Activated CD8-positive, alpha-beta memory T cell treated with anti-CD3 and anti-CD28 coated beads, Interleukin-2, amount 10 ng/mL, durations not matched to agents 7 days and 5 days (primary cell): ENCODE measurements at regions not wholly inside any gene's neighbourhood (a gene's known extent, or its start where the extent isn't known, plus 50 kb on each side); places are given as distances from the start of the nearest gene placed in this dataset.
"Not testable (repeated sequence)": the region's sequence is repeated elsewhere in the genome, so short reads cannot be mapped to it uniquely, and the experiment has no call there.

ENCODE experiments used
- ATAC-seq: fragments of 150-1000 bp; cut with Tn5 transposase; one replicate; pipeline ENCODE4 v1.10.0; 2021; ENCODE audit warnings: moderate library complexity
- CTCF ChIA-PET: fragments of 350-600 bp; sonication (Branson Sonifier 250); formaldehyde crosslinking; loops from one replicate; lab custom pipeline; 2021; ENCODE audit warnings: antibody characterized with exemption; lab: Charles Lee
- DNase-seq: peaks from one replicate; pipeline ENCODE4 v3.0.0-alpha.2; 2020
- H3K27ac Mint-ChIP-seq: one replicate; pipeline ENCODE4 v1.8.0; 2021; ENCODE audit warnings: mild to moderate bottlenecking, mixed read lengths
- H3K27me3 Mint-ChIP-seq: one replicate; pipeline ENCODE4 v1.8.0; 2021; ENCODE audit warnings: mixed read lengths
- H3K36me3 Mint-ChIP-seq: one replicate; pipeline ENCODE4 v1.8.0; 2021; ENCODE audit warnings: mild to moderate bottlenecking, mixed read lengths
- H3K4me1 Mint-ChIP-seq: one replicate; pipeline ENCODE4 v1.8.0; 2021; ENCODE audit warnings: mixed read lengths
- H3K4me3 Mint-ChIP-seq: one replicate; pipeline ENCODE4 v1.8.0; 2021; ENCODE audit warnings: mild to moderate bottlenecking, moderate library complexity, mixed read lengths
- H3K9me3 Mint-ChIP-seq: one replicate; pipeline ENCODE4 v1.8.0; 2022; ENCODE audit warnings: low read depth, mixed read lengths

- Mint-ChIP-seq H3K4me1 (peaks cover 18% of the 10 kb centered on the region), H3K27me3 (peaks cover 11% of the 10 kb centered on the region)
- H3K36me3 Mint-ChIP-seq, H3K27ac Mint-ChIP-seq, H3K9me3 Mint-ChIP-seq, ATAC-seq, DNase-seq, CTCF ChIA-PET, H3K4me3 Mint-ChIP-seq: not testable (repeated sequence)
These were observed 102.4 kb downstream of the FAM72B start for GRCh38 chr1:121081625-121082199.

DNA sequence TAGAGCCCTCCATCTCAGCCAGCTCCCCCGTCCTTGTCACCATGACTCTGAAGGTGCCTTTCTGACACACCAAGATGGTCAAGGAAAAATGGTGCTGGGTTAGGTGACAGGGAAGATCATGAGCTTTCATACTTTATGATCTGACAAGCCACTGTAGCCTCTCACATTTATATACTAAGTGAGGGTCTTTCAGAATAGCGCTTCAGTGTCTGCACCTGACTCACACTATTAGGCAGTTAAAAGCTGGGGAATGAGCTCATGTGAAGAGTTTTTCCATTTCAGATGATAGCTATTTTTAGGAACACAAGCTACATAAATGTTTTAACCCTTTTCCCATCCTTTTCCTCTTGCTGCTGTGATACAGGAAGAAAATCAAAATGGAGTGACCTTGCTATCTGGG lies 101.1 kb downstream of the FAM72B start:
- H3K4me3 Mint-ChIP-seq, H3K27ac Mint-ChIP-seq, H3K36me3 Mint-ChIP-seq, DNase-seq, H3K9me3 Mint-ChIP-seq, ATAC-seq, CTCF ChIA-PET: not testable (repeated sequence)
- Mint-ChIP-seq H3K4me1 (peaks cover 23% of the 10 kb centered on the region), H3K27me3 (peaks cover 11% of the 10 kb centered on the region)

DNA sequence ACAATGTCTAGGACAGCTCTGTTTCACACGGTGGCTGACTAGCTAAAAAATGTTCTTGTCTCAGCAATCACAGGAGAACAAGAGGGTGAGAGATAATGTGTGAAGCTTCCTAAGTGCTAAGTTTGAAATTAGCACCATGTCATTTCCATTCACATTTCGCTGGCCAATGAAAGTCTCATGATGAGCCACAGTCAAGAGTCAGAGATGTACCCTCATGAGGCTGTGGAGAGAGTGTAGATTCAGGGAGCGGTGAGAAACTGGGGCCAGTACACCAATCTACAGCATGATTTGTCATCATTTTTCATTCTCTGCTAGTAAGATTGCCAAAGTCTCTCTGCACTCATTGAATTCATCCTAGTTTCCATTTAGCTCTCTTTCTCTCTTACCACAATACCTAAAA lies 97.9 kb downstream of the FAM72B start:
- DNase-seq, H3K9me3 Mint-ChIP-seq, H3K27ac Mint-ChIP-seq, H3K27me3 Mint-ChIP-seq, CTCF ChIA-PET, H3K4me3 Mint-ChIP-seq, H3K36me3 Mint-ChIP-seq: not testable (repeated sequence)
- peaks cover 12% of the 10 kb centered on the region for H3K4me1 Mint-ChIP-seq
- ATAC-seq: peak; percentile 64

DNA sequence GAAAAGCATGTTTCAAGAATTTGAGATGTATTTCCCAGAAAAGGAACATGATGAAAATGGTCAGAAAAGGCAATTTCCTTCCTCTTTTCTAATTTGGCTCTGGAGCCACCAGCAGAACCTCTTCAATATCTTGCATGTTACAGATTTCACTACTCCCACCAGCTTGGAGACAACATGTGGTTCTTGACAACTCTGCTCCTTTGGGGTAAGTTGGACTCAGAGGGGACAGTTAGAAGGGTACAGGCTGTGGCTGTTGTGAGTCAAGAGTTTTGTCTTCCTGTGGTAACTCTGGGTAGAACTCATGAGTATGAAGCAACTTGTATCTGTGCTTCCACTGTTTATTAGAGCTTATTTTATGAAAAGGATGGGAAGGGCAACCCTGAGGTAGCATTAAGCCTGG lies 96.9 kb downstream of the FAM72B start:
- H3K4me3 Mint-ChIP-seq, H3K27me3 Mint-ChIP-seq, H3K36me3 Mint-ChIP-seq, CTCF ChIA-PET, DNase-seq, H3K27ac Mint-ChIP-seq, H3K9me3 Mint-ChIP-seq, H3K4me1 Mint-ChIP-seq: not testable (repeated sequence)
- peak; percentile 77 for ATAC-seq

- H3K9me3 Mint-ChIP-seq, H3K27me3 Mint-ChIP-seq, H3K4me1 Mint-ChIP-seq, DNase-seq, H3K36me3 Mint-ChIP-seq, H3K27ac Mint-ChIP-seq, H3K4me3 Mint-ChIP-seq, ATAC-seq, CTCF ChIA-PET: not testable (repeated sequence)
These were observed 95.6 kb downstream of the FAM72B start for GRCh38 chr1:121088568-121088967.

GRCh38 chr1:121092329-121092968 lies 91.7 kb downstream of the FAM72B start:
- H3K27me3 Mint-ChIP-seq, CTCF ChIA-PET, H3K36me3 Mint-ChIP-seq, DNase-seq, H3K27ac Mint-ChIP-seq, H3K4me3 Mint-ChIP-seq, ATAC-seq, H3K4me1 Mint-ChIP-seq, H3K9me3 Mint-ChIP-seq: not testable (repeated sequence)

GRCh38 chr1:121095014-121095413 lies 89.1 kb downstream of the FAM72B start:
- H3K4me3 Mint-ChIP-seq, H3K36me3 Mint-ChIP-seq, H3K4me1 Mint-ChIP-seq, H3K27me3 Mint-ChIP-seq, DNase-seq, H3K27ac Mint-ChIP-seq, CTCF ChIA-PET, H3K9me3 Mint-ChIP-seq, ATAC-seq: not testable (repeated sequence)

DNA sequence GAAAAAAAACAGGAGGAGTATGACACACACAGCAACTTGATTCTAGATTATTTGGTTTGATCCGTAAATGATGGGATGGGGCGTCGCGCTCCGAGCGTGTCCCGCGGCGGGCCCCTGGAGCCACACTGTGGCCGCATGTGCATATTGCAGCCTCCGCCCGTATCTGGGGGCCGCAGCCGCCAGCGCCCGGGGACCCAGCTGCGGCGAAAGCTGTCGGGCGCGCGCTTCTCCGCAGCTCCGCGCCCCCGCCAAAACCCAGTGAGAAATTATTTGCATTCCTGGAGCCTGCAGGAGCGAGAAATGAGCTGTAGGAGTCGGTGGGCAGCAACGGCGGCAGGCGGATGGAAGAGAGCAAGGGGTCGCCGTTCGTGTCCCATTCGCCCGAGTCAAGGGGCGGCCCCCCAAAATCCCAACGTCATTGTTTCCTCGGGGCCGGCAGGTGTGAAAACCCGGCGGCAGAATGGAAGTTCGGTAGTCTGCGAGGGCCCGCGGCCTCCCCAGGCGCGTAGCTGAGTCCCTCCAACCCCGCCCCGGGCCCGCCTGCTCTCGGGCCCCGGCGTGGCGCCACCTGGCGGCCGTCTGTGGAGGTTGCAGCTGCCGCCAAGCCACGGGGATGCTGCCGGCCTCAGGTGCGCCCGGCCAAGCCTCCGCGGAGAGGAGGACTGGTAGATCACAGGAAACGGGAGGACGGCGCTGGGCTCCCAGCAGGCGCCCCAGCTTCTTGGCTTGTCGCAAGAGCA lies 86.8 kb downstream of the FAM72B start:
- H3K9me3 Mint-ChIP-seq, H3K4me1 Mint-ChIP-seq, H3K4me3 Mint-ChIP-seq, CTCF ChIA-PET, H3K27ac Mint-ChIP-seq, H3K27me3 Mint-ChIP-seq, H3K36me3 Mint-ChIP-seq: not testable (repeated sequence)
- DNase-seq (peak; percentile 86), ATAC-seq (peak; percentile 97)

DNA sequence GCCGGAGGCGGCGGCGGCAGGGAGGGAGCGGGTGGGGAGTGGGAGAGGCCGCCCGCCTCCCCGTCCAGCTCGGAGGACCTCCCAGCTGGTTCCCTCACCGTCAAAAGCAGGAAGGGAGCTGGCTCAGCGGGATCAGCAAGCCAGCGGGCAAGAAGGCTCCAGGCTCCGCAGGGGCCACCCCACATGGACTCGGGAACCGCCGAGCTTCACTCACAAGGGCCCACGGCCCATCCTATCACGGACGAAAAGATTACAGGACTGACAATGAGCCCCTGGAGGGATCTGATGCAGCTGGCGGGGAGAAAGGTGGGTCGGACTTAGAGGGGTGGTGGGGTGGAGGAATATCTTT lies 86.3 kb downstream of the FAM72B start:
- DNase-seq, CTCF ChIA-PET, H3K36me3 Mint-ChIP-seq, ATAC-seq, H3K9me3 Mint-ChIP-seq, H3K4me3 Mint-ChIP-seq, H3K27me3 Mint-ChIP-seq, H3K4me1 Mint-ChIP-seq, H3K27ac Mint-ChIP-seq: not testable (repeated sequence)

DNA sequence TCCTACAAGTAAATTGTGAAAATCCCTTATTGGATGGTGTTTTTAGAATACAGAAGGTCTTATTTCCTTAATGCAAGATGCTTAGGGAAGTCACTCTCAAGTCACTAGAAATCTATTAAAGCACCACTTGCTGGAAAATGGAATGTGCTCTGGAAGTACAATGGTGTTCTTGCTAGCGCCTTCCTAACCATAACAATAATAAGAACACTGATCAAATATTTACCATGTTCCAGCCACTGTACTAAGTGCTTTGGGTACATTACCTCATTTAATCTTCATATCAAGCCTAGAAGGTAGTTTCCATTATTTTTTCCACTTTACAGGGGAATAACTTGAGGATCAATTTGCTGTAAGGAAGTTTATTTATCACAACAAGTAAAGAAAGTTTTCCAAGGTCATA lies 75.1 kb downstream of the FAM72B start:
- DNase-seq, H3K36me3 Mint-ChIP-seq, H3K4me1 Mint-ChIP-seq, H3K27me3 Mint-ChIP-seq, H3K4me3 Mint-ChIP-seq, H3K9me3 Mint-ChIP-seq, H3K27ac Mint-ChIP-seq, CTCF ChIA-PET, ATAC-seq: not testable (repeated sequence)

DNA sequence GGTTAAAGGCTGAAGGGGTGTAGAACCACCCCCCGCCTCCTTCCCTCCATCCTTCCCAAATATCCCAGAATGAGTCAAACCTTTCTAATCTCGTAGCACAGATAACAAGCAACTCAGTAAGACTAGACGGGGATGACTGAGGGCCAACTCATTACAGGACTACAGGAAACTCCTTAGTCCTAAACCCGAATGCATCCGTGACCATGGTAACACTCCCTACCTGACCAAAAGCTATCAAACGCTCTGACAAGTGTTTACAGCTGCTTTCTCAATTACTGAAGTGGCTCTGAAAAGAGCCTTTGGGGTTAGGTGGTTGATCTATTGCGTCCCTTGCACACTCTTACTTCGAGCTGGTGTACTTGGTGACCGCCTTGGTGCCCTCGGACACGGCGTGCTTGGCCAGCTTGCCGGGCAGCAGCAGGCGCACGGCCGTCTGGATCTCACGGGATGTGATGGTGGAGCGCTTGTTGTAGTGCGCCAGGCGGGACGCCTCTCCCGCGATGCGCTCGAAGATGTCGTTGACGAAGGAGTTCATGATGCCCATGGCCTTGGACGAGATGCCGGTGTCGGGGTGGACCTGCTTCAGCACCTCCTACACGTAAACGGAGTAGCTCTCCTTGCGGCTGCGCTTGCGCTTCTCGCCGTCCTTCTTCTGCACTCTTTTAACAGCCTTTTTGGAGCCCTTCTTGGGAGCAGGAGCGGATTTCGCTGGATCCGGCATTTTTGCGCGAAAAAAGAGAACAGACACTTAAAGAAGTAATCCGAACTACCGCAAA lies 67.4 kb downstream of the FAM72B start:
- H3K27me3 Mint-ChIP-seq, H3K27ac Mint-ChIP-seq, H3K36me3 Mint-ChIP-seq, DNase-seq, H3K4me3 Mint-ChIP-seq, H3K9me3 Mint-ChIP-seq, CTCF ChIA-PET, H3K4me1 Mint-ChIP-seq: not testable (repeated sequence)
- ATAC-seq: peak; percentile 48

GRCh38 chr1:121117298-121117611 lies 66.9 kb downstream of the FAM72B start:
- H3K27ac Mint-ChIP-seq, H3K36me3 Mint-ChIP-seq, DNase-seq, H3K27me3 Mint-ChIP-seq, H3K4me1 Mint-ChIP-seq, CTCF ChIA-PET, H3K4me3 Mint-ChIP-seq, H3K9me3 Mint-ChIP-seq: not testable (repeated sequence)
- ATAC-seq: peak; percentile 57

DNA sequence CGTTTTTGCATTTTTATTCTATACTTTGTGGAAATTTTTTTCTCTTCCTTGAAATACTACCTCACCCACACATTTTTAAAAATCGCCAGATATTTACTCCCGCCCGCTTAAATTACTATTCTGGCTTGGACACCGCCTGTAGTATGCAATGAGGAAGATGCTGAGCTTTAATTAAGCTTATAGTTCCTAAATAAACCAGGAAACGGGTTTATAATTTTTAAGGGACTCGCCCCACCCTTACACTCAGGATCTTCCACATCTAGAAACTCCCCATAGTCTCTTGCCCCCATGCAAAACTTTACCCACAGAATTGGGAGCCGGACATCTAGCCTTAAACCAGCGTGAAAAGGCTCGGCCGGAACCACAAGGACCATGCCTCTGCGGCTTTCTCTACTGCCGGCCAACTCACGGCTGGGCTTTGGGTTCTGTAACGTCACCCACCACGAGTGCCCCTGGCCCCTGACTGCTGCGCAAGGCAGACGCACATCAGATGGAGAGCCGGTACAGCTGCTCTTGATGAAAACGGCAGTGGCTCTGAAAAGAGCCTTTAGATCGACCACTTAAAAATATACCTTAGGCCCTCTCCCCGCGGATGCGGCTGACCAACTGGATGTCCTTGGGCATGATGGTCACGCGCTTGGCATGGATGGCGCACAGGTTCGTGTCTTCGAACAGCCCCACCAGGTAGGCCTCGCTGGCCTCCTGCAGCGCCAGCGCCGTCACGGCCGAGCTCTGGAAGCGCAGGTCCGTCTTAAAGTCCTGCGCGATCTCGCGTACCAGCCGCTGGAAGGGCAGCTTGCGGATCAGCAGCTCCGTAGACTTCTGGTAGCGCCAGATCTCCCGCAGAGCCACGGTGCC lies 66.3 kb downstream of the FAM72B start:
- ATAC-seq: peak; percentile 55
- not testable (repeated sequence) for DNase-seq

More for the DNA sequence above, 66.3 kb downstream of the FAM72B start:
- CTCF ChIA-PET, H3K4me3 Mint-ChIP-seq, H3K36me3 Mint-ChIP-seq, H3K27me3 Mint-ChIP-seq, H3K27ac Mint-ChIP-seq, H3K4me1 Mint-ChIP-seq, H3K9me3 Mint-ChIP-seq: not testable (repeated sequence)
